PC-3 (cell line): ENCODE measurements at regions not wholly inside any gene's neighbourhood (a gene's known extent, or its start where the extent isn't known, plus 50 kb on each side); places are given as distances from the start of the nearest gene placed in this dataset.
"Not testable (repeated sequence)": the region's sequence is repeated elsewhere in the genome, so short reads cannot be mapped to it uniquely, and the experiment has no call there.

ENCODE experiments used
- ATAC-seq: fragments of 200-7000 bp; cut with Tn5 transposase; 2 replicates; pipeline ENCODE4 v1.9.1; 2020; ENCODE audit warnings: mild to moderate bottlenecking, moderate library complexity
- BruUV-seq: library from RNA; stranded (reverse); fragments of 400-500 nt; replicated peaks from 2 replicates; lab custom pipeline; 2021; lab: Mats Ljungman, UMichigan
- CTCF ChIA-PET: fragments of 300-600 bp; sonication (Branson Sonifier 250); formaldehyde crosslinking; loops from one replicate; lab custom pipeline; 2022; ENCODE audit warnings: antibody characterized with exemption; lab: Charles Lee
- POLR2A ChIA-PET: fragments of 300-600 bp; sonication (Branson Sonifier 250); formaldehyde crosslinking; loops from one replicate; lab custom pipeline; 2022; ENCODE audit warnings: antibody characterized with exemption; ENCODE audit not compliant: unreplicated experiment; lab: Charles Lee
- DNase-seq: peaks from one replicate; pipeline ENCODE4 v3.0.0-alpha.2; 2015
- H2AFZ ChIP-seq: fragments of 300-600 bp; sonication (generic); 2 replicates; pipeline ENCODE4 v1.6.0; 2016; ENCODE audit warnings: antibody characterized with exemption, low read length
- H3F3A ChIP-seq: fragments of 300-600 bp; sonication (generic); one replicate; pipeline ENCODE4 v1.6.0; 2017; ENCODE audit warnings: antibody characterized with exemption, low read length, control low read depth, mild to moderate bottlenecking; ENCODE audit not compliant: unreplicated experiment
- H3K27ac ChIP-seq: fragments of 300-600 bp; sonication (generic); 2 replicates; pipeline ENCODE4 v1.5.1; 2016; ENCODE audit warnings: mild to moderate bottlenecking, low read length
- H3K27me3 ChIP-seq: fragments of 300-600 bp; sonication (generic); 2 replicates; pipeline ENCODE4 v1.6.1; 2016; ENCODE audit warnings: low read length, mixed read lengths
- H3K36me3 ChIP-seq: fragments of 300-600 bp; sonication (generic); 2 replicates; pipeline ENCODE4 v1.6.1; 2016; ENCODE audit warnings: low read depth, mixed run types, low read length, mixed read lengths
- H3K4me1 ChIP-seq: fragments of 300-600 bp; sonication (generic); 2 replicates; pipeline ENCODE4 v1.5.1; 2016; ENCODE audit warnings: low read length; ENCODE audit not compliant: insufficient read depth
- H3K4me2 ChIP-seq: fragments of 300-600 bp; sonication (generic); 2 replicates; pipeline ENCODE4 v1.6.0; 2016; ENCODE audit warnings: low read length
- H3K4me3 ChIP-seq: fragments of 300-600 bp; sonication (generic); 2 replicates; pipeline ENCODE4 v1.5.1; 2016; ENCODE audit warnings: mild to moderate bottlenecking, low read length, mixed read lengths
- H3K79me2 ChIP-seq: fragments of 300-600 bp; sonication (generic); 2 replicates; pipeline ENCODE4 v1.6.1; 2017; ENCODE audit warnings: low read length, mixed read lengths
- H3K9ac ChIP-seq: fragments of 300-600 bp; sonication (generic); 2 replicates; pipeline ENCODE4 v1.6.0; 2016; ENCODE audit warnings: mild to moderate bottlenecking, low read length
- H3K9me2 ChIP-seq: fragments of 300-600 bp; sonication (generic); replicated peaks from 2 replicates; pipeline ENCODE4 v1.6.1; 2016; ENCODE audit warnings: mixed run types, low read length, mixed read lengths
- H3K9me3 ChIP-seq: fragments of 300-600 bp; sonication (generic); 2 replicates; pipeline ENCODE4 v1.6.1; 2016; ENCODE audit warnings: low read length, mixed read lengths
- H4K20me1 ChIP-seq: fragments of 300-600 bp; sonication (generic); 2 replicates; pipeline ENCODE4 v1.6.1; 2016; ENCODE audit warnings: low read length, mixed read lengths
- CTCF ChIP-seq: fragments of 300-600 bp; sonication (generic); conservative IDR thresholded peaks from 2 replicates; pipeline ENCODE4 v1.5.1; 2017; ENCODE audit warnings: antibody characterized with exemption, low read depth, mild to moderate bottlenecking, low read length
- EZH2 ChIP-seq: fragments of 300-600 bp; sonication (generic); IDR thresholded peaks from one replicate; pipeline ENCODE4 v1.6.1; 2017; ENCODE audit warnings: antibody characterized with exemption, mild to moderate bottlenecking, low read length; ENCODE audit not compliant: unreplicated experiment
- EZH2phosphoT487 ChIP-seq: fragments of 300-600 bp; sonication (generic); IDR thresholded peaks from 2 replicates; pipeline ENCODE4 v1.6.1; 2018; ENCODE audit warnings: mild to moderate bottlenecking, antibody characterized with exemption, low read length, borderline replicate concordance
- intact Hi-C: fragments of 100-400 bp; cut with micrococcal nuclease; formaldehyde crosslinking; loops from 2 replicates; pipeline ENCODE4 v1.9.0; 2023

GRCh38 chr5:17415321-17415758 is 82.7 kb upstream of the TAF11L2 start:
- H3K79me2 ChIP-seq: no peaks in the 10 kb centered on the region
- DNase-seq: no peak
- CTCF ChIA-PET: no interaction called here
- no peak overlapping the region for H3K4me2 ChIP-seq
- no peaks in the 10 kb centered on the region for H3K27me3 ChIP-seq
- BruUV-seq: no TSS peak
- no peaks in the 10 kb centered on the region for H3K9me2 ChIP-seq
- H3K36me3 ChIP-seq: no peaks in the 10 kb centered on the region
- H3K4me3 ChIP-seq: no peak overlapping the region
- POLR2A ChIA-PET: no interaction called here
- peaks cover 8% of the 10 kb centered on the region; the same call in 1 of the 2 replicates for H3K4me1 ChIP-seq
- H3K9ac ChIP-seq: no peak overlapping the region
- no peaks in the 10 kb centered on the region for H4K20me1 ChIP-seq
- TF ChIP-seq EZH2 (no peak), CTCF (no peak), EZH2phosphoT487 (no peak)
- H2AFZ ChIP-seq: 0 out of 2 replicates have a peak overlapping the region, but pooled peaks have one; percentile 1
- ATAC-seq: no peak
- intact Hi-C loops: no loop called here
- no peaks in the 10 kb centered on the region for H3K9me3 ChIP-seq
- no peak overlapping the region for H3K27ac ChIP-seq
- no peaks in the 10 kb centered on the region for H3F3A ChIP-seq

- H3K9me2 ChIP-seq, H3K27me3 ChIP-seq, CTCF ChIA-PET, DNase-seq, H3K4me2 ChIP-seq, intact Hi-C loops, H3K79me2 ChIP-seq, ATAC-seq, H2AFZ ChIP-seq, H3K9ac ChIP-seq, H3K27ac ChIP-seq, H3K9me3 ChIP-seq, H3K4me3 ChIP-seq, H4K20me1 ChIP-seq, H3K4me1 ChIP-seq, H3K36me3 ChIP-seq, BruUV-seq, H3F3A ChIP-seq, POLR2A ChIA-PET: not testable (repeated sequence)
These were observed 81.7 kb upstream of the TAF11L2 start for GRCh38 chr5:17416374-17416773.

- Histone ChIP-seq H3K9ac (no peak overlapping the region), H3K27me3 (no peaks in the 10 kb centered on the region), H3K27ac (no peak overlapping the region), H3K9me2 (no peaks in the 10 kb centered on the region), H3K4me3 (no peak overlapping the region), H3K79me2 (no peaks in the 10 kb centered on the region), H3K4me1 (no peaks in the 10 kb centered on the region), H3K4me2 (no peak overlapping the region), H3K9me3 (no peaks in the 10 kb centered on the region), H4K20me1 (no peaks in the 10 kb centered on the region), H3K36me3 (no peaks in the 10 kb centered on the region), H3F3A (no peaks in the 10 kb centered on the region), H2AFZ (no peak overlapping the region)
- no TSS peak for BruUV-seq
- intact Hi-C loops: no loop called here
- ChIA-PET CTCF (no interaction called here), POLR2A (no interaction called here)
- ATAC-seq (no peak), DNase-seq (no peak)
- TF ChIP-seq EZH2 (no peak), CTCF (no peak)
These were observed 73.4 kb upstream of the TAF11L2 start for GRCh38 chr5:17424674-17425073.
